Muscle of leg (tissue), 3 donors: ENCODE measurements at regions not wholly inside any gene's neighbourhood (a gene's known extent, or its start where the extent isn't known, plus 50 kb on each side); places are given as distances from the start of the nearest gene placed in this dataset.

Experiments
- DNase-seq: peaks from one replicate; pipeline ENCODE4 v3.0.0; 2013
- H3K27ac ChIP-seq: one replicate; pipeline ENCODE4 v1.5.1; 2013; ENCODE audit warnings: mild to moderate bottlenecking, low read length, control low read depth
- H3K27me3 ChIP-seq: one replicate; pipeline ENCODE4 v1.6.1; 2013; ENCODE audit warnings: low read length; ENCODE audit not compliant: control insufficient read depth, insufficient read depth
- H3K36me3 ChIP-seq: one replicate; pipeline ENCODE4 v1.6.1; 2013; ENCODE audit warnings: low read length; ENCODE audit not compliant: control insufficient read depth, insufficient read depth
- H3K4me1 ChIP-seq: one replicate; pipeline ENCODE4 v1.6.1; 2013; ENCODE audit warnings: low read length; ENCODE audit not compliant: control insufficient read depth, insufficient read depth
- H3K4me3 ChIP-seq: one replicate; pipeline ENCODE4 v1.5.1; 2013; ENCODE audit warnings: low read length, control low read depth
- H3K9me3 ChIP-seq: replicated peaks from 2 replicates; pipeline ENCODE4 v1.6.1; 2013; ENCODE audit warnings: low read depth, low read length; ENCODE audit not compliant: control insufficient read depth
- WGBS: methylation state at CpG from one replicate; pipeline ENCODE4 v1.1.5; 2013; ENCODE audit warnings: missing lambda C conversion rate; ENCODE audit not compliant: insufficient coverage; 5-methylcytosine and 5-hydroxymethylcytosine counted together

DNA sequence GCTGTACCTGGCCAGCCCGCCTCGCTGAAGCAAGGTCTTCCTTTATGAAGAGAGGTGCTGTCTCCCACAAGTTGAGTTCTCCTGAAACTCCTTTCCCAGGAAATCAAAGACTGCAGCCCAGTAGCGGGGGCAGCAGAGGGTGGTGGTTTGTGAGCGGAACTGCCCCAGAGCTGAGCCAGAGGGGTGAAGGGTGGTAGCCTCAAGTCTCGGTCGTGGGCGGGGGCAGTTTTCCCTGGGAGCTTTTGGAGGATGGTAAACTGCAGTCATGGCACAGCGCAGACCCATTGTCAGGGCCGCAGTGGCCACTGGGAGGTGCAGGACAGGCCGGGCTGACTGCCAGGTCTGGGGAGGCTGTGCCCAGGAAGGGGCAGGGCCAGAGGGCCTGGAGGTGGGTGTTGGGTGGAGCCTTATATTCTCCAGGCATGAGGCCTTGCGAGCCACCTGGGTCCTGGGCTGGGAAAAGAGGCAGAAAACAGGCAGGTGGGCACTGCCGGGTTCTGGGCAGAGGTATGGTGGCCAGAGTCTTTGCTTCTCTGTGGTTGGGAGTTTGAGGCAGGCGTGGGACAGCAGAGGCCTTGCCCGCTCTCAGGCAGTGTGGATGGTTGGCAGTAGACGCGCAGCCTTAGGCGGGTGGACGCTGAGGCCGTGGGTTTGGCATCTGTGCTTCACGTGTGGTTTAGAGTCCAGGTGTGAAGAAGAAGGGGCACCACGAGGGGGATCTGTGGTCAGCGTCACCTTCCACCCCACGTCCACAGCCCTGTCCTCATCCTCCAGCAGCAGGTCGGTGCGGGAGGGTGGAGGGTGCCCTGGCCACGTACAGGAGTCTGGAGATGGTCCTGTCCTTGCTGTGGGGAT, 1176.4 kb downstream of the BRD1 start:
- no peaks in the 10 kb centered on the region for H3K36me3 ChIP-seq
- no peak for DNase-seq
- H3K27ac ChIP-seq: no peak overlapping the region
- no peaks in the 10 kb centered on the region for H3K4me1 ChIP-seq
- WGBS: 91% methylated on average over 20 of the region's 26 CpGs
- H3K27me3 ChIP-seq: no peaks in the 10 kb centered on the region
- no peaks in the 10 kb centered on the region for H3K9me3 ChIP-seq
- H3K4me3 ChIP-seq: no peak overlapping the region

DNA sequence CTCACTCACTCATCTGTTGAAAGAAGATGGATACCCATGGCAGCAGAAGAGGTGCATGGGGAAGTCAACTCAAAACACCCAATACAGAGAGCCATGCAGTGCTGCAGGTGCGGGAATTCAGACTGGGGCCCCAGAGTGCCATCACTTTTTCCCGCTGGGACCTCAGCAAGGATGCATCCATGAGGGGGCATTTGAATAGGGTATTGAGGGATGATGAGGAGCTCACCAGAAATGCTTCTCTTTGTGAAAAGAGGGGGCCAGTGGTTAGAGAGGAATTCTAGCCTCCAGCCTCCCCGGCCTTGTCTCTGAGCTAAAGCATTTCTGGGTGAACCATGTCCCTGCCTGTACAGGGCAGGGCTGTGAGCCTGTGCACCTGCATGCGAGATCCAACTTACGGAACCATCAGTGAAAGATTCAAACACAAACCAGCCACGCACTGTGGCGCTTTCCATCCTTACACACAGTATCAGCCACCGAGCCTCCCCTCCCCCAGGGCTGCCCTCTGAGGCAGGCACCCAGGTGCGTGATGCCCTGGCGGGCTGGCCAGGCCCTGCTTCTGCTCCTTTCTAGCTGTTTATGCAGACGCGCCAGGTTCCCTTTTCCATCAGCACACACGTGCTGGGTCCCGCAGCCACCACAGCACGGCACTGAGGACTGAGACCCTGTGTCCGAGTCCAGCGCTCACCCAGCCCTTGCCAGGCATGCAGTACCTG, 1177.2 kb downstream of the BRD1 start:
- Histone ChIP-seq H3K4me3 (no peak overlapping the region), H3K9me3 (no peaks in the 10 kb centered on the region), H3K27me3 (no peaks in the 10 kb centered on the region), H3K27ac (no peak overlapping the region), H3K4me1 (no peaks in the 10 kb centered on the region), H3K36me3 (no peaks in the 10 kb centered on the region)
- no peak for DNase-seq
- WGBS: 93% methylated on average over 15 of the region's 17 CpGs

DNA sequence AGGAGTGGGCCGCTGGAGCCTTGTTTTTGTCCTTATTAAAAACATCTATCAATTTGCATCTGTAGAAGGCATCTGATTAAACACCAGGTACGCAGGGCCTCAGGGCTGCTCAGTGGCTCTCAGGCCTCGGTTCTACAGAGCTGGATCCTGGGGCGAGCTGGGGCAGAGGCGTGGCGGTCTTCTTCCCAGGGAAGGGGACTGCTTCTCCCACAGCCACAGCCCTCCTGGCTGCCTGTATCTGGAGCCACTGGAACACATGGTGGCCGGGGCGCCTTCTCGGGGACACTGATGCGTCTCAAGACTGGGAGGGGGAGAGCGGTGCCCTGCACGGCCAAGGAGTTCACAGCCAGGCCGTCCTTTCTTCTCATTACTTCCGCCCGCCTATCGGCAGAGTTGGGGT, 1178.2 kb downstream of the BRD1 start:
- H3K36me3 ChIP-seq: no peaks in the 10 kb centered on the region
- DNase-seq: no peak
- H3K27ac ChIP-seq: no peak overlapping the region
- no peak overlapping the region for H3K4me3 ChIP-seq
- WGBS: 80% methylated on average over 5 of the region's 16 CpGs
- H3K9me3 ChIP-seq: no peaks in the 10 kb centered on the region
- H3K27me3 ChIP-seq: no peaks in the 10 kb centered on the region
- H3K4me1 ChIP-seq: no peaks in the 10 kb centered on the region

DNA sequence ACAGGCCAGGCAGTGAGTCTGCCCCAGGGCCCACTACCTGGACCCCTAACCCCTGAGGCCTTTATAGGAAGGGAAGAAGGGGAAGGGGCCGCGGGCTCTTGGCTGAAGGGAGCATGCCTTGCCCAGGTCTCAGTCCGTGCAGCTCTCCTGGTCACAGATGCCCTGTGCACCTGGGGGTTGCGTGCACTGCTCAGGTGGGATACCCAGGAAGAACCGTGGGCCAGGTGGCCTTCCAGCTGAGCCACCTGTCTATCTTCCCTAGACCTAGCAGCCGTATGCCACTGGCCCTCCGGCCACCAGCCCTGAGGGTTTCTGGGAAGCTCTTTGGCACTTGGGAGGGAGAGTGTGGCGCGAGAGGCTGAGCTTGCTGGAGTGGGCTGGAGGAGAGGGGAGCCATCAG, 1178.6 kb downstream of the BRD1 start:
- DNase-seq: no peak
- Histone ChIP-seq H3K27ac (no peak overlapping the region), H3K27me3 (no peaks in the 10 kb centered on the region), H3K9me3 (no peaks in the 10 kb centered on the region), H3K4me3 (no peak overlapping the region), H3K4me1 (no peaks in the 10 kb centered on the region), H3K36me3 (no peaks in the 10 kb centered on the region)
- WGBS: 91% methylated on average over 8 of the region's 9 CpGs

DNA sequence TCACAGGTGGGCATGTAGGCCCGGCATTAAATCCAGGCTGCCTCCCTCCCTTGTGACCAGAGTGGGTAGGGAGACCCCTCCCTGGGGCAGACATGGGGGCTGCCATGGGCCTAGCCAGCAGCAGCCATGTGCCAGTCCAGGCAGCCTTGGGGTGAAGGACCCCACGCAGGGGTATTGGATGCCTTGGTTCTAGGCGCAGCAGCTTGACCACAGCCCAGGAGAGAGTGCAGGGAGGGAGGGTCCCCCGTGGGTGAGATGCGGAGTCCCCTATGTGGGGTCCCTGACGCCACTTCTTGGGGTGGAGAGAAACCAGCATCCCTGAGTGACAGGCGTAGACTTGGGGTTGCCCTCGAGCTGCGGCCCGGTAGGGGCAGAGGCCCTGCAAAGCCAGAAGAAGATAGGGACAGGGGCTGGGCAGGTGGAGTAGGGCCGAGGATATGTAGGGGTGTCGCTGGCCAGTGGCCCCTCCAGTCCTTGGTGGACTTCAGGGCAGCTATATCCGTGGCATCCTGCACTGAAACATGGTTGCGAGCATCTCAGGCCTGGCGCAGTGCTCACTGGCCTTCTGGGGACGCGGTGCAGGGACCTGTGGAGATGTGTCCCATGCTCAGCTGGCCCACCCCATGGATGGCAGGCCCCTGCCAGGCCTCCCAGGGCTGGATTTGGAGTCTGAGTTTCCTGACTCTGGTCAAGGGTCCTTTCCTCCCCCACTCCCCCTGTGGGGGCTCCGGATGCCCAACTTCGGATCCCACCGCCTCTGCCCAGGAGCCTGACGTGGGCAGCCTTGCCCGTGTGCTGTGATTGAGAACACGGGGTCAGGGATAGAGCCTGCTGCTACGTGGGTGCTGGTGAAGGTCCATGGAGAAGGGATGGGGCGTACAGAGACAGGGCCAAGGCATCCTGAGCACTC, 1179.8 kb downstream of the BRD1 start:
- Histone ChIP-seq H3K4me1 (peaks cover 5% of the 10 kb centered on the region), H3K27ac (no peak overlapping the region), H3K27me3 (no peaks in the 10 kb centered on the region), H3K36me3 (no peaks in the 10 kb centered on the region), H3K4me3 (no peak overlapping the region), H3K9me3 (no peaks in the 10 kb centered on the region)
- 86% methylated on average over 20 of the region's 25 CpGs for WGBS
- DNase-seq: no peak

DNA sequence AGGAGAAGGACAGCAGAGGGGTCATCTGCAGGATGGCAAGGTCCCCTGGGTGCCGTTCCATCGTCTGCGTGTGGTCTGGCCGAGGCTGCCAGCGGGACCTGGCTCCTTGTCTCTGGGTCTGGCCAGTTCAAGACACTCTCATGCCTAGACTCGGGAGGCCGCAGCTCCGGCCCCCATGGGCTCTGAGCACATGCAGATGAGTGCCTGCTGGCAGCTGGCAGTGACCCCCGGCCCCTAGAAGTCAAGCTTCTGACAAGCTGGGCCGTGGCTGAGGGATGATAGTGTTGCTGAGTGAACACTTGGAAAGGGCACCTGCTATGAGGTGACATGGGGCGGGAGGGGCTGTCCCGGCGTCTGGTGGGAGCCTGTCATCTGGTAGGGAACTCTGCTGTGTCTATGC, 1180.6 kb downstream of the BRD1 start:
- no peak for DNase-seq
- Histone ChIP-seq H3K27ac (no peak overlapping the region), H3K9me3 (no peaks in the 10 kb centered on the region), H3K27me3 (no peaks in the 10 kb centered on the region), H3K36me3 (no peaks in the 10 kb centered on the region), H3K4me1 (peaks cover 5% of the 10 kb centered on the region), H3K4me3 (no peak overlapping the region)
- WGBS: 82% methylated on average over 13 of the region's 13 CpGs

DNA sequence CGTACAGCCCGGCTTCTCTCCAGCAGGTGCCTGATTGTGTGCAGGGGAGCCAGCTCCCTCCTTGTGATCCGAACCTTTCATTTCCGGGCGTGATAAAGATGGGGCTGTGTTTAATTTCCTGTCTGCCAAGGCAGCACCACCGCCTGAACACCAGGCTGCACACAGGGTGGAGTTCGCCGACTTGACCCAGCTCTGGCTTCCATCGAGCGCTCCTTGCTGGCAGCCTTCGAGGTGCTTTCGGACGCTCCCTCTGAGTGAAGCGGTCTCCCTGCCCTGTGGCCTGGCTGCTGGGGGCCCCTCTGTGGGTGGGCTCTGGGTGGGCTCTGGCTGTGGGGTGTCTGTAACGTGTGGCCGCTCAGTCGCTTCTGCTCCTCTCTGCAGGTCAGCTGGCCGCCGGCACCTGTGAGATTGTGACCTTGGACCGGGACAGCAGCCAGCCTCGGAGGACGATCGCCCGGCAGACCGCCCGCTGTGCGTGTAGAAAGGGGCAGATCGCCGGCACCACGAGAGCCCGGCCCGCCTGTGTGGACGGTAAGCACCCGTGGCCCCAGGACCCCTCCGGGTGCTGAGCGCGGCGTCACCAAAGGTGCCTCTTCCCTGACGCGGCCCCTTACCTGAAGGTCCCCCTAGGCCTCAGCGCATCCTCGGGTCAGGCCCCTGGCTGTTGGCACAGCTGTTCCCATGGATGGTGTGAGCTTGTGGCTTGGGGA, 1181.3 kb downstream of the BRD1 start:
- Histone ChIP-seq H3K27ac (no peak overlapping the region), H3K4me3 (no peak overlapping the region), H3K27me3 (no peaks in the 10 kb centered on the region), H3K4me1 (peaks cover 11% of the 10 kb centered on the region), H3K36me3 (no peaks in the 10 kb centered on the region), H3K9me3 (no peaks in the 10 kb centered on the region)
- no peak for DNase-seq
- 77% methylated on average over 37 of the region's 42 CpGs for WGBS

DNA sequence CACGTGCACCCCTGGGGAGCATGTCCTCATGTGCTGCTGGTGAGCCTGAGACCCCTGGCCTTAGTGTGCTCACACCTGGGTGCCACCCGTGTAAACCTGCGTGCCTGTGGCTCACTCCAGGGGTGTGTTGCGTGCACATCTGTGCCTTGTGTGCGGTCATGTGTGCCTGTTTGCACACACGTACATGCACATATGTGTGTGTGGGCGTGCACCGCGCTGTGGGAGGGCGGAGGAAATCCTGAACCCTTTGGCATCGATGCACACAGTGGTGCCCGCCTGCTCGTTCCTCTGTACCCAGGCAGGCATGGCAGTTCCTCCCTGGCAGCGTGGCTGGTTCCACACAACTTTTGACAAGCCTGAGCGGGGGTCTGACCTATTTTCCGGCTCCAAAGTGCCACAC, 1181.9 kb downstream of the BRD1 start:
- no peak overlapping the region for H3K4me3 ChIP-seq
- 86% methylated on average over 16 of the region's 16 CpGs for WGBS
- no peaks in the 10 kb centered on the region for H3K36me3 ChIP-seq
- no peak for DNase-seq
- H3K27ac ChIP-seq: no peak overlapping the region
- H3K9me3 ChIP-seq: no peaks in the 10 kb centered on the region
- H3K4me1 ChIP-seq: peaks cover 16% of the 10 kb centered on the region
- no peaks in the 10 kb centered on the region for H3K27me3 ChIP-seq

DNA sequence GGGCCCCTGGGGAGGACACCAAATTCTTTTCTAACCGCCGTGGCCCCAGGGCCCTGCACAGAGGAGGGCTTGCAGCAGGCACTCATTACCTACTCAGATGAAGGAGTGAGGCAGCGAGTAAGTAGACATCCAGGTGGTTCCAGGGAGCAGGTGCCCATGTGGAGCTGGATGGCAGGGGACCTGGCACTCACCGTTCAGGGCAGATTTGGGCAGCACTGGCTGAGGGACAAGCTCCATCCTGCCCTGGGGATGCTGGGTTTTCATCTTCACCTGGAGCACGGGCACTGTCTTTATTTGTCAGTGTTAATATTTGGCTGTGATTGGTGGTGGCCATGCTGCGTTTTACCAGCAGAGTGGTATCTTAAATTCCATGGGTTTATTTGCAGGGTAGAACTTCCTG, 1182.7 kb downstream of the BRD1 start:
- H3K4me1 ChIP-seq: peaks cover 24% of the 10 kb centered on the region
- no peak for DNase-seq
- no peak overlapping the region for H3K4me3 ChIP-seq
- H3K27me3 ChIP-seq: no peaks in the 10 kb centered on the region
- H3K9me3 ChIP-seq: no peaks in the 10 kb centered on the region
- 62% methylated on average over 4 of the region's 6 CpGs for WGBS
- no peaks in the 10 kb centered on the region for H3K36me3 ChIP-seq
- no peak overlapping the region for H3K27ac ChIP-seq
